ENCODE measurements at regions not wholly inside any gene's neighbourhood (a gene's known extent, or its start where the extent isn't known, plus 50 kb on each side); places are given as distances from the start of the nearest gene placed in this dataset.

DNA sequence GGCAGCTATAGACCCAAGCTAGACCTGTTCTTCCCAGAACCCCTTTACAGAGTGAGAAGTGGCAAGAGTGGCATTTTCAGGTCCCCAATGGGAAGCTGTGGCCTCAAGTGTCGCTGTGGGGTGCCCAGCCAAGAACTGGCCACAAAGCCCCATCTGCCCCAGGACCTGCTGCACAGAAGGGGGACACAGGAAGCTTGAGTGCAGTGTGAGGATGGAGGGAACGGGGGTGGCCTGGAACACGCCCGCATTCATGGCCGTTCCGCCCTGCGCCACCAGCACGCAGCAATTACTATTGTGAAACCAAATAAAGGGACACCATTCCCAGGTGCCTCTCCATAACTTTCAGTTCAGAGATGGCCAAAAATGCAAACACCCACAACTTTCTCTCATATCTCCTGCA is 237.6 kb upstream of the TCERG1L start:
- H3K9me3 ChIP-seq (ENCODE audit: control insufficient read depth, insufficient read depth, low read length), result no peaks in the 10 kb centered on the region
- no peaks in the 10 kb centered on the region for H3F3A ChIP-seq (ENCODE audit: control insufficient read depth, insufficient read depth)
- no peak overlapping the region for H3K4me3 ChIP-seq (ENCODE audit: low read length)
- no peaks in the 10 kb centered on the region for H3K79me2 ChIP-seq (ENCODE audit: control insufficient read depth, low read length)
- no peaks in the 10 kb centered on the region for H3K27me3 ChIP-seq (ENCODE audit: control insufficient read depth, low read length)
- no peaks in the 10 kb centered on the region for H3K4me1 ChIP-seq (ENCODE audit: control insufficient read depth, low read length)
- H3K9me2 ChIP-seq (replicated peaks; ENCODE audit: control insufficient read depth, low read length), result no peaks in the 10 kb centered on the region
- H3K36me3 ChIP-seq (ENCODE audit: control insufficient read depth, low read length), result no peaks in the 10 kb centered on the region
- H4K20me1 ChIP-seq (ENCODE audit: control insufficient read depth, insufficient read depth, low read depth, low read length), result no peaks in the 10 kb centered on the region
- H3K27ac ChIP-seq (ENCODE audit: low read depth, low read length), result no peak overlapping the region
- TF ChIP-seq CTCF (IDR thresholded peaks at IDR 0.05; ENCODE audit: low read depth, low read length, poor library complexity, severe bottlenecking) (no peak), EZH2phosphoT487 (IDR thresholded peaks at IDR 0.05; ENCODE audit: borderline replicate concordance, low read length) (no peak)
- H3K4me2 ChIP-seq (ENCODE audit: low read length), result no peak overlapping the region

GRCh38 chr10:131553121-131553520 is 241.6 kb upstream of the TCERG1L start:
- Histone ChIP-seq H3K9me3 (ENCODE audit: control insufficient read depth, insufficient read depth, low read length) (no peaks in the 10 kb centered on the region), H3K27me3 (ENCODE audit: control insufficient read depth, low read length) (no peaks in the 10 kb centered on the region), H4K20me1 (ENCODE audit: control insufficient read depth, insufficient read depth, low read depth, low read length) (no peaks in the 10 kb centered on the region), H3K4me1 (ENCODE audit: control insufficient read depth, low read length) (no peaks in the 10 kb centered on the region), H3K36me3 (ENCODE audit: control insufficient read depth, low read length) (no peaks in the 10 kb centered on the region), H3F3A (ENCODE audit: control insufficient read depth, insufficient read depth) (no peaks in the 10 kb centered on the region), H3K27ac (ENCODE audit: low read depth, low read length) (no peak overlapping the region), H3K4me2 (ENCODE audit: low read length) (no peak overlapping the region), H3K4me3 (ENCODE audit: low read length) (no peak overlapping the region), H3K79me2 (ENCODE audit: control insufficient read depth, low read length) (no peaks in the 10 kb centered on the region), H3K9me2 (replicated peaks; ENCODE audit: control insufficient read depth, low read length) (no peaks in the 10 kb centered on the region)
- no peak for TF ChIP-seq CTCF (IDR thresholded peaks at IDR 0.05; ENCODE audit: low read depth, low read length, poor library complexity, severe bottlenecking)
- no peak for TF ChIP-seq EZH2phosphoT487 (IDR thresholded peaks at IDR 0.05; ENCODE audit: borderline replicate concordance, low read length)

DNA sequence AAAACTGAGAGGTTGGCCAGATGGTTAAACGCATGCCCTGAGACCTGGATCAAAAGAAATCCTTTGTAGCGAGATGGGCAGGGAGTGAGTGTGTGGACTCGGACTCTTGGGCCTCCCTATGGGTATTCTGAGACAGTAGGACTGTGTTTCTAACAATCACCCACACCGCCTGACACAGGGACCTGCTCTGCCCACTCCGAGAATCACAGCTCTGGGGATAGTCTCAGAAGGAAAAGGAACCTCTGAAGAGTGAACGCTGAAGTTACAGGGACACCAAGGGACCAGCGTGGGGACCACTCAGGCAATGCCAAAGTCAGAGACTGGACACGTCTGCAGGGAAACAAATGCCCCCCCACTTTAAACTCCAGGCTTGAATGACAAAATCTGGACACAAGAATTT is 242.1 kb upstream of the TCERG1L start:
- Histone ChIP-seq H3K36me3 (ENCODE audit: control insufficient read depth, low read length) (no peaks in the 10 kb centered on the region), H3K9me2 (replicated peaks; ENCODE audit: control insufficient read depth, low read length) (no peaks in the 10 kb centered on the region), H3K4me2 (ENCODE audit: low read length) (no peak overlapping the region), H3K79me2 (ENCODE audit: control insufficient read depth, low read length) (no peaks in the 10 kb centered on the region), H3F3A (ENCODE audit: control insufficient read depth, insufficient read depth) (no peaks in the 10 kb centered on the region), H3K4me1 (ENCODE audit: control insufficient read depth, low read length) (no peaks in the 10 kb centered on the region), H4K20me1 (ENCODE audit: control insufficient read depth, insufficient read depth, low read depth, low read length) (no peaks in the 10 kb centered on the region), H3K4me3 (ENCODE audit: low read length) (no peak overlapping the region), H3K27ac (ENCODE audit: low read depth, low read length) (no peak overlapping the region), H3K9me3 (ENCODE audit: control insufficient read depth, insufficient read depth, low read length) (no peaks in the 10 kb centered on the region), H3K27me3 (ENCODE audit: control insufficient read depth, low read length) (no peaks in the 10 kb centered on the region)
- TF ChIP-seq EZH2phosphoT487 (IDR thresholded peaks at IDR 0.05; ENCODE audit: borderline replicate concordance, low read length) (no peak), CTCF (IDR thresholded peaks at IDR 0.05; ENCODE audit: low read depth, low read length, poor library complexity, severe bottlenecking) (no peak)

- no peaks in the 10 kb centered on the region for H3K79me2 ChIP-seq (ENCODE audit: control insufficient read depth, low read length)
- H3K27me3 ChIP-seq (ENCODE audit: control insufficient read depth, low read length), result no peaks in the 10 kb centered on the region
- no peaks in the 10 kb centered on the region for H4K20me1 ChIP-seq (ENCODE audit: control insufficient read depth, insufficient read depth, low read depth, low read length)
- H3K9me3 ChIP-seq (ENCODE audit: control insufficient read depth, insufficient read depth, low read length), result no peaks in the 10 kb centered on the region
- H3K4me1 ChIP-seq (ENCODE audit: control insufficient read depth, low read length), result no peaks in the 10 kb centered on the region
- H3K4me3 ChIP-seq (ENCODE audit: low read length), result no peak overlapping the region
- TF ChIP-seq CTCF (IDR thresholded peaks at IDR 0.05; ENCODE audit: low read depth, low read length, poor library complexity, severe bottlenecking) (no peak), EZH2phosphoT487 (IDR thresholded peaks at IDR 0.05; ENCODE audit: borderline replicate concordance, low read length) (no peak)
- no peaks in the 10 kb centered on the region for H3F3A ChIP-seq (ENCODE audit: control insufficient read depth, insufficient read depth)
- H3K27ac ChIP-seq (ENCODE audit: low read depth, low read length), result no peak overlapping the region
- no peaks in the 10 kb centered on the region for H3K9me2 ChIP-seq (replicated peaks; ENCODE audit: control insufficient read depth, low read length)
- H3K4me2 ChIP-seq (ENCODE audit: low read length), result no peak overlapping the region
- H3K36me3 ChIP-seq (ENCODE audit: control insufficient read depth, low read length), result no peaks in the 10 kb centered on the region
Observed at GRCh38 chr10:131554821-131555220, 243.3 kb upstream of the TCERG1L start.

Data from DOHH2 (cell line).